A549 (cell line): ENCODE measurements at regions not wholly inside any gene's neighbourhood (a gene's known extent, or its start where the extent isn't known, plus 50 kb on each side); places are given as distances from the start of the nearest gene placed in this dataset.
A peak's percentile ranks its signal among the peaks of the same experiment; 100 is the strongest.

Source experiments
- ATAC-seq, 2 experiments: fragments of 200-7000 bp in 1 of 2; fragments of >200 bp in 1 of 2; cut with Nextera tagmentation in 1 of 2; cut with Tn5 transposase in 1 of 2; 3 replicates each; pipeline versions ENCODE4 v1.8.0 to v1.9.1; 2018 to 2020; ENCODE audit warnings: mild to moderate bottlenecking in 1 of 2, moderate library complexity in 1 of 2
- CTCF ChIA-PET: fragments of 300-600 bp; sonication (Branson Sonifier 250); formaldehyde crosslinking; extraction: SDS; loops from one replicate; lab custom pipeline; 2021; ENCODE audit warnings: antibody characterized with exemption, inconsistent platforms; lab: Yijun Ruan, JAX
- POLR2A ChIA-PET: fragments of 350-600 bp; formaldehyde crosslinking; extraction: SDS; loops from one replicate; lab custom pipeline; 2021; ENCODE audit warnings: antibody characterized with exemption, inconsistent platforms; lab: Yijun Ruan, JAX
- DNase-seq, 2 experiments: peaks; one replicate each; pipeline versions ENCODE4 v3.0.0 to v3.0.0-alpha.2; 2011 to 2016; ENCODE audit warnings: low read depth in 1 of 2, low spot score in 1 of 2
- FAIRE-seq: peaks from 2 replicates; lab custom pipeline; 2011; peaks lifted over from hg19 to GRCh38; lab: Jason Lieb, UNC
- H3K27ac ChIP-seq, 2 experiments: fragments of >200 bp; sonication (Bioruptor Twin); formaldehyde crosslinking; 3 replicates each; pipeline ENCODE4 v1.5.1; 2016 to 2017
- H3K4me1 ChIP-seq: fragments of >200 bp; sonication (Bioruptor Twin); formaldehyde crosslinking; 3 replicates; pipeline ENCODE4 v1.6.1; 2016
- H3K4me2 ChIP-seq: fragments of >200 bp; sonication (Bioruptor Twin); formaldehyde crosslinking; 3 replicates; pipeline ENCODE4 v1.6.1; 2016
- H3K4me3 ChIP-seq: fragments of >200 bp; sonication (Bioruptor Twin); formaldehyde crosslinking; 3 replicates; pipeline ENCODE4 v1.5.1; 2016
- H3K9me3 ChIP-seq: fragments of >200 bp; sonication (Bioruptor Twin); formaldehyde crosslinking; 3 replicates; pipeline ENCODE4 v1.6.1; 2016
- CHD4 ChIP-seq: fragments of 200-600 bp; sonication (generic); IDR thresholded peaks from 2 replicates; pipeline ENCODE4 v1.6.1; 2016; ENCODE audit warnings: antibody characterized with exemption, mild to moderate bottlenecking, borderline replicate concordance
- CTCF ChIP-seq: fragments of >200 bp; sonication (Bioruptor Twin); formaldehyde crosslinking; IDR thresholded peaks from 3 replicates; pipeline ENCODE4 v1.5.1; 2016
- E2F6 ChIP-seq: IDR thresholded peaks from 2 replicates; pipeline ENCODE4 v1.6.1; 2012; ENCODE audit warnings: low read depth, borderline replicate concordance
- FOSB ChIP-seq: fragments of 250-450 bp; sonication (Bioruptor Pico); IDR thresholded peaks from 2 replicates; pipeline ENCODE4 v1.5.0; 2020; ENCODE audit warnings: mild to moderate bottlenecking, moderate library complexity
- FOSL2 ChIP-seq, 2 experiments: fragments of 450-650 bp in 1 of 2; fragments of >200 bp in 1 of 2; sonication (Bioruptor Twin) in 1 of 2; formaldehyde crosslinking; IDR thresholded peaks; 2 replicates each; pipeline versions ENCODE4 v1.5.0 to v1.6.1; 2016 to 2020; ENCODE audit warnings: mild to moderate bottlenecking in 1 of 2, moderate library complexity in 1 of 2
- HOXA7 ChIP-seq: fragments of 250-450 bp; sonication (Bioruptor Pico); IDR thresholded peaks from 2 replicates; pipeline ENCODE4 v1.5.0; 2020; ENCODE audit warnings: mild to moderate bottlenecking, moderate library complexity
- KDM1A ChIP-seq: fragments of 200-600 bp; sonication (generic); IDR thresholded peaks from 2 replicates; pipeline ENCODE4 v1.6.1; 2016; ENCODE audit warnings: low read depth, mild to moderate bottlenecking
- NPAS2 ChIP-seq: fragments of 250-450 bp; sonication (Bioruptor Pico); IDR thresholded peaks from 2 replicates; pipeline ENCODE4 v1.8.0; 2022; ENCODE audit warnings: mild to moderate bottlenecking, moderate library complexity, borderline replicate concordance
- PHF8 ChIP-seq: fragments of 200-600 bp; sonication (generic); IDR thresholded peaks from 2 replicates; pipeline ENCODE4 v1.6.1; 2016; ENCODE audit warnings: low read depth, mild to moderate bottlenecking, antibody characterized with exemption, moderate library complexity, borderline replicate concordance
- POLR2A ChIP-seq: IDR thresholded peaks from 2 replicates; pipeline ENCODE4 v1.6.1; 2012; ENCODE audit warnings: mild to moderate bottlenecking, low read length
- POLR2AphosphoS2 ChIP-seq: conservative IDR thresholded peaks from 2 replicates; pipeline ENCODE4 v1.6.1; 2012; ENCODE audit warnings: low read length, improper control_type of control experiment, inconsistent platforms
- RCOR1 ChIP-seq: fragments of 150-350 bp; IDR thresholded peaks from 2 replicates; pipeline ENCODE4 v1.6.1; 2014; ENCODE audit warnings: antibody characterized with exemption, low read length, low read depth
- SREBF2 ChIP-seq: fragments of 450-650 bp; IDR thresholded peaks from 2 replicates; pipeline ENCODE4 v1.6.1; 2014; ENCODE audit warnings: mild to moderate bottlenecking, moderate library complexity
- TP53 ChIP-seq: fragments of 250-450 bp; sonication (Bioruptor Pico); IDR thresholded peaks from 2 replicates; pipeline ENCODE4 v1.5.0; 2021; ENCODE audit warnings: mild to moderate bottlenecking, moderate library complexity
- USF2 ChIP-seq: fragments of 450-650 bp; IDR thresholded peaks from 2 replicates; pipeline ENCODE4 v1.6.1; 2014; ENCODE audit warnings: antibody characterized with exemption
- ZFP36 ChIP-seq: fragments of 450-650 bp; IDR thresholded peaks from 2 replicates; pipeline ENCODE4 v1.6.1; 2014; ENCODE audit warnings: borderline replicate concordance; ENCODE audit not compliant: partially characterized antibody
- ZNF302 ChIP-seq: fragments of 250-450 bp; sonication (Bioruptor Pico); IDR thresholded peaks from 2 replicates; pipeline ENCODE4 v1.9.0; 2021; ENCODE audit warnings: inconsistent platforms, mild to moderate bottlenecking, moderate library complexity
- WGBS: methylation state at CpG from one replicate; pipeline ENCODE4 v1.1.6; 2017; ENCODE audit errors: missing lambda C conversion rate; 5-methylcytosine and 5-hydroxymethylcytosine counted together
- TF ChIP-seq, protein P1 (sequence below): fragments of >200 bp; sonication (Bioruptor Twin); formaldehyde crosslinking; IDR thresholded peaks from 2 replicates; pipeline ENCODE4 v1.6.1; 2016
- TF ChIP-seq, protein P2 (sequence below): fragments of >200 bp; sonication (Bioruptor Twin); formaldehyde crosslinking; IDR thresholded peaks from 3 replicates; pipeline ENCODE4 v1.6.1; 2016
- TF ChIP-seq, protein P3 (sequence below): fragments of 200-600 bp; sonication (generic); IDR thresholded peaks from 2 replicates; pipeline ENCODE4 v1.6.1; 2016; ENCODE audit warnings: antibody characterized with exemption, mild to moderate bottlenecking, moderate library complexity

DNA sequence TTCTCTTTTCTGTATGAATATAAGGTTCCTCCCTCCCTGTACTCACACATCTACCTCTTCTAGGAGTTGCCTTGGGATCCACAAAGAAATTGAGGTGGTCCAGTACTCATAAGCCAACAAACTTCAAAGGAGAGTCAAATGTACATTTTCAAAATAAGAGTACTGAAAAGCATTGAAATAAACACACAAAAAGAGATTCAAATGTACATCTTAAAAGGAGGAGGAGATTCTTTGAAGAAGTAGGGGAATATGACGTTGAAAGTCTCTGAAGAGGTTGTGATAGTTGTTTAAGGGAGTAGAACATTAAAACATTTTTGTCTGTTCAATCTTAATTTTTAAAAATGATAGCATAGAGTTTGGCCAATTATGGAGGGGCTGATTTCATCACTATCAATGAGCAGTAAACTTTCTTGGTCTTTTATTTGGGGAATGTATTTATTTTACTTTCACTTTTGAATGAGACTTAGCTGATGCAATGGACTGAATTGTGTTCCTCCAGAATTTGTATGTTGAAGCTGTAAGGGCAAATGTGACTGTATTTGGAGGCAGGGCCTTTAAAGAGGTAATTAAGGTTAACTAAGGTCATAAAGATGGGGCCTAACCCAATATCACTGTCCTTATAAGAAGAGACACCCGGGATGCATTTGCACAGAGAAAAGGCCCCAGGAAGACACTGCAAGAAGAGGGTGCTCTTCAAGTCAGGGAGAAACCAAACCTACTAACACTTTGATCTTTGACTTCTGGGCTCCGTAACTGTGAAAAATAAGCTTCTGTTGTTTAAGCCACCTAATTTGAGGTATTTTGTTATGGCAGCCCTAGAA lies 226.3 kb upstream of the PGRMC2 start:
- peaks cover 32% of the 10 kb centered on the region for H3K4me1 ChIP-seq
- 83% methylated on average over 3 of the region's 3 CpGs for WGBS
- no peak for DNase-seq
- H3K4me2 ChIP-seq = no peak overlapping the region
- TF ChIP-seq RCOR1 (no peak), PHF8 (no peak)
- TF ChIP-seq, protein P1, sequence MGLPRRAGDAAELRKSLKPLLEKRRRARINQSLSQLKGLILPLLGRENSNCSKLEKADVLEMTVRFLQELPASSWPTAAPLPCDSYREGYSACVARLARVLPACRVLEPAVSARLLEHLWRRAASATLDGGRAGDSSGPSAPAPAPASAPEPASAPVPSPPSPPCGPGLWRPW = no peak
- TF ChIP-seq, all 56 proteins: peak for 0
- ChIA-PET POLR2A (no interaction called here), CTCF (no interaction called here)
- Histone ChIP-seq H3K9me3 (peaks cover 10% of the 10 kb centered on the region; the same call in 1 of the 3 replicates), H3K27ac (peak overlapping the region; percentile 33 to 77), H3K4me3 (no peak overlapping the region)
- no peak for ATAC-seq
- FAIRE-seq = no peak

DNA sequence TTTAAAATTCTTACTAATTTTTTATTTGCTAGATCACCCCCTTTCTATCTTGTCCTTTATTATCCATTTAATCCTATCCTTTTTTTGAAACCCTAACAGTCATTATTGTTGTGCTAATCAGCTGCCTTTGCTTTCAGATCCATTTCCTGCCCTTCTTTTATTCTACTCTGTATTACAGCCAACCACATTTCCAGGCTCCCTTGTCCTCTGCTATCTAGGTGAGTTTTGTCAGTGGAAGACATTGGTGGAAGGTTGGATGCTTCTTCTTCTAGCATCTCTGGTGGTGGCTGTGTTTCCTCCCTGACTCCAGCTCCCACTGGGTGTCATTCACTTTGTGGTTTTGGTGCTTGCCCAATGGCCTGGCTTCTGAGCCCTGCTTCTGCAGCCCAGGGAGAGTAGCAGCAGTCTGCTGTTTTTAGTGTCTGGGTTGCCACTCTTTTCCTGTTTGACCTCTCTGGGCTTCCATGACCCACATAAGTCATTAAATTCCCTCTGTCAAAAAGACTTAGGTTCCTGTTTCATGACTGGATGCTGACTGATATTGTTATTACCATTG lies 225.2 kb upstream of the PGRMC2 start:
- DNase-seq (no peak), ATAC-seq (no peak), FAIRE-seq (no peak)
- Histone ChIP-seq H3K27ac (peak overlapping the region in 1 of 2 experiments; percentile 67; a peak in 3 of 6 replicates), H3K9me3 (peaks cover 10% of the 10 kb centered on the region; the same call in 1 of the 3 replicates), H3K4me1 (peaks cover 30% of the 10 kb centered on the region), H3K4me2 (no peak overlapping the region), H3K4me3 (no peak overlapping the region)
- TF ChIP-seq USF2 (no peak), SREBF2 (no peak), ZNF302 (no peak), HOXA7 (CRISPR knock-in tag) (no peak), KDM1A (no peak), FOSL2 (IDR thresholded peaks at IDR 0.05) (no peak), FOSL2 (CRISPR knock-in tag; IDR thresholded peaks at IDR 0.05) (no peak), CTCF (no peak), NPAS2 (CRISPR knock-in tag) (no peak), ZFP36 (no peak), FOSB (CRISPR knock-in tag) (no peak), POLR2AphosphoS2 (no peak), POLR2A (no peak), E2F6 (no peak), CHD4 (no peak), TP53 (CRISPR knock-in tag) (no peak)
- TF ChIP-seq, protein P2, sequence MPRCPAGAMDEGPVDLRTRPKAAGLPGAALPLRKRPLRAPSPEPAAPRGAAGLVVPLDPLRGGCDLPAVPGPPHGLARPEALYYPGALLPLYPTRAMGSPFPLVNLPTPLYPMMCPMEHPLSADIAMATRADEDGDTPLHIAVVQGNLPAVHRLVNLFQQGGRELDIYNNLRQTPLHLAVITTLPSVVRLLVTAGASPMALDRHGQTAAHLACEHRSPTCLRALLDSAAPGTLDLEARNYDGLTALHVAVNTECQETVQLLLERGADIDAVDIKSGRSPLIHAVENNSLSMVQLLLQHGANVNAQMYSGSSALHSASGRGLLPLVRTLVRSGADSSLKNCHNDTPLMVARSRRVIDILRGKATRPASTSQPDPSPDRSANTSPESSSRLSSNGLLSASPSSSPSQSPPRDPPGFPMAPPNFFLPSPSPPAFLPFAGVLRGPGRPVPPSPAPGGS = no peak
- TF ChIP-seq, protein P3, sequence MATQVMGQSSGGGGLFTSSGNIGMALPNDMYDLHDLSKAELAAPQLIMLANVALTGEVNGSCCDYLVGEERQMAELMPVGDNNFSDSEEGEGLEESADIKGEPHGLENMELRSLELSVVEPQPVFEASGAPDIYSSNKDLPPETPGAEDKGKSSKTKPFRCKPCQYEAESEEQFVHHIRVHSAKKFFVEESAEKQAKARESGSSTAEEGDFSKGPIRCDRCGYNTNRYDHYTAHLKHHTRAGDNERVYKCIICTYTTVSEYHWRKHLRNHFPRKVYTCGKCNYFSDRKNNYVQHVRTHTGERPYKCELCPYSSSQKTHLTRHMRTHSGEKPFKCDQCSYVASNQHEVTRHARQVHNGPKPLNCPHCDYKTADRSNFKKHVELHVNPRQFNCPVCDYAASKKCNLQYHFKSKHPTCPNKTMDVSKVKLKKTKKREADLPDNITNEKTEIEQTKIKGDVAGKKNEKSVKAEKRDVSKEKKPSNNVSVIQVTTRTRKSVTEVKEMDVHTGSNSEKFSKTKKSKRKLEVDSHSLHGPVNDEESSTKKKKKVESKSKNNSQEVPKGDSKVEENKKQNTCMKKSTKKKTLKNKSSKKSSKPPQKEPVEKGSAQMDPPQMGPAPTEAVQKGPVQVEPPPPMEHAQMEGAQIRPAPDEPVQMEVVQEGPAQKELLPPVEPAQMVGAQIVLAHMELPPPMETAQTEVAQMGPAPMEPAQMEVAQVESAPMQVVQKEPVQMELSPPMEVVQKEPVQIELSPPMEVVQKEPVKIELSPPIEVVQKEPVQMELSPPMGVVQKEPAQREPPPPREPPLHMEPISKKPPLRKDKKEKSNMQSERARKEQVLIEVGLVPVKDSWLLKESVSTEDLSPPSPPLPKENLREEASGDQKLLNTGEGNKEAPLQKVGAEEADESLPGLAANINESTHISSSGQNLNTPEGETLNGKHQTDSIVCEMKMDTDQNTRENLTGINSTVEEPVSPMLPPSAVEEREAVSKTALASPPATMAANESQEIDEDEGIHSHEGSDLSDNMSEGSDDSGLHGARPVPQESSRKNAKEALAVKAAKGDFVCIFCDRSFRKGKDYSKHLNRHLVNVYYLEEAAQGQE = no peak
- ChIA-PET CTCF (no interaction called here), POLR2A (no interaction called here)
